HG03097 (cell line): ENCODE measurements at regions not wholly inside any gene's neighbourhood (a gene's known extent, or its start where the extent isn't known, plus 50 kb on each side); places are given as distances from the start of the nearest gene placed in this dataset.

Source experiments
- ATAC-seq: cut with Tn5 transposase; IDR thresholded peaks from one replicate; pipeline ENCODE4 v1.9.1; 2021; ENCODE audit not compliant: unreplicated experiment, low FRiP score

- ATAC-seq = no peak
Observed at GRCh38 chr5:124869426-124870033, 123.1 kb upstream of the ZNF608 start.

- no peak for ATAC-seq
Observed at GRCh38 chr5:124870070-124870469, 123.6 kb upstream of the ZNF608 start.

GRCh38 chr5:124871303-124871702, 124.9 kb upstream of the ZNF608 start:
- ATAC-seq = no peak

GRCh38 chr5:124872086-124872485, 125.6 kb upstream of the ZNF608 start:
- no peak for ATAC-seq

GRCh38 chr5:124872615-124873014, 126.2 kb upstream of the ZNF608 start:
- no peak for ATAC-seq

GRCh38 chr5:124873188-124873587, 126.7 kb upstream of the ZNF608 start:
- ATAC-seq = no peak

- no peak for ATAC-seq
Observed at GRCh38 chr5:124873713-124874112, 127.3 kb upstream of the ZNF608 start.

- no peak for ATAC-seq
Observed at GRCh38 chr5:124876566-124876965, 130.1 kb upstream of the ZNF608 start.

GRCh38 chr5:124876983-124877382, 130.5 kb upstream of the ZNF608 start:
- no peak for ATAC-seq

- ATAC-seq = no peak
Observed at GRCh38 chr5:124877501-124878146, 131.2 kb upstream of the ZNF608 start.

GRCh38 chr5:124878583-124879342, 132.3 kb upstream of the ZNF608 start:
- ATAC-seq = no peak

- ATAC-seq = no peak
Observed at GRCh38 chr5:124880903-124881697, 134.7 kb upstream of the ZNF608 start.

GRCh38 chr5:124883681-124884080, 137.2 kb upstream of the ZNF608 start:
- ATAC-seq = no peak

GRCh38 chr5:124884114-124884513, 137.7 kb upstream of the ZNF608 start:
- ATAC-seq = no peak

- no peak for ATAC-seq
Observed at GRCh38 chr5:124885490-124885889, 139.1 kb upstream of the ZNF608 start.

- no peak for ATAC-seq
Observed at GRCh38 chr5:124887223-124887622, 140.8 kb upstream of the ZNF608 start.

- no peak for ATAC-seq
Observed at GRCh38 chr5:124888050-124888506, 141.6 kb upstream of the ZNF608 start.

GRCh38 chr5:124888622-124889485, 142.4 kb upstream of the ZNF608 start:
- no peak for ATAC-seq

- no peak for ATAC-seq
Observed at GRCh38 chr5:124889486-124889825, 143.0 kb upstream of the ZNF608 start.

- ATAC-seq = no peak
Observed at GRCh38 chr5:124889850-124890249, 143.4 kb upstream of the ZNF608 start.
